COLO829 (cell line): ENCODE measurements at regions not wholly inside any gene's neighbourhood (a gene's known extent, or its start where the extent isn't known, plus 50 kb on each side); places are given as distances from the start of the nearest gene placed in this dataset.
"Not testable (repeated sequence)": the region's sequence is repeated elsewhere in the genome, so short reads cannot be mapped to it uniquely, and the experiment has no call there.

Experiments
- DNase-seq: peaks from one replicate; pipeline ENCODE4 v3.0.0; 2012; ENCODE audit warnings: low spot score

DNA sequence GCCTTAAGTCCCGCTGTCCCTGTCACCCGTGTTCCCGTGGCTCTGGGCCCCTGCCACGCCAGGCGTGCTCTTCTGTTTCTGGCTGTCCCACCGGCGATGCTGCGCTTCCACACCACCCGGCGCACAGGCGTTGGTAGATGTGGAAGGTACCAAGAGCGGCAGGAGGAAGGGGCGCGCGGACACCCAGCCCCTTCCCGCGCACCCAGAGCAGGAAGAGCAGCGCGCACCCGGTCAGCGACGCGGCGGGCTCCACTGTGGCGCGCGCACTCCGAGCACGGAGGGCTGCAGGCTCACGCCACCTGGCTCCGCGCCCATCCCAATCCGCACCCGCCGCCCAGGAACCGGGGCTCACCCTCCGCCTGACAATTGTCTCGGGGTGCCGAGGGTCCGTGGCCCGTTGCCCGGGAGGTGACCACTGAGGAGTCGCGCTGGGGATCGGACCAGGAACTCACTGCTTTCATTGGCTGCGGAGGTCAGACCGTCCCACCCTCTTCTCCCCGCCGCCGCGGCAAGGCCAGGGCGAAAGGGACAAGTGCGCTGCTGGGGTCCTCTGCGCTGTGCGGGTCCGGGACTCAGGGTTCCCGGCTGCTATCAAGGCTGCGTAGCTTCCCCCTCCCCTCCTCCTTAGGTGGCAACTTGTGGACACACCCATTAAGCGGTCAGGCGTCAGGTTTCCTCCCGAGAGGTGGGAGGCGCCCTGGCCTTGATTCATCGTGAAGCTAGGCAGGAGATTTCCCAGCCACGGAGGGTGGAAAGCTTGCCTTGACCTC lies 121.6 kb upstream of the ZNF92 start:
- DNase-seq, result peak; percentile 26

DNA sequence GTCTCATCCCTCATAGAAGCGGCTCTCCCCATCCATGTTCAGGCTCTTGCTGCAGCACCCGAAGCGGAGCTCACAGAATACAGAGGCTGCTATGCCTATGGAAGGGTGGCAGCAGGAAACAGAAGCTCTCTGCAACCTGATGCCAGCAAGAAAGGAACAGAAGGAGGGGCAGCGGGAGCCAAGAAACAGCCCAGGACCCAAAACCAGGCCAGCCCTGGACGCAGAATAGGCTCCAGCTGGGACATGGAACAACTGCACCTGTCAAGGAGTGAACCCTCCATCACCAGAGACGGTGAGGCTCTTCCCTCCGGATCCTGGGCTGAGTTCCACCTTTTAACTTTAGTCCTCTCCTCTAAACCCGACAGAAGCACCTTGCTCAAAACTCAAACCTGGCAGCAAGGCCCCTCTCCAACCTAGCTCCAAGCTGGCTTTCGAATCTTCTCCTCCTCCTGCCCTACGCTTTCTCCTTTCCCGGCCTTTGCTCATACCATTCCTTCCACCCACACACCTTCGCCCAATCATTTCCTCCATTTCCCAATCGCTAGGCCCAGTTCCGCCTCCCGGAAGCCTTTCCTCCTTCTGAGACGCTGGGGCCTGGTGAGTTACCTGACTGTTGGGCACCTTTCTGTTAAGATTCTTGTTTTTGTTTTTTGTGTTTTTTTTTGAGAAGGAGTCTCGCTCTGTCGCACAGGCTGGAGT lies 122.8 kb upstream of the ZNF92 start:
- no peak for DNase-seq

DNA sequence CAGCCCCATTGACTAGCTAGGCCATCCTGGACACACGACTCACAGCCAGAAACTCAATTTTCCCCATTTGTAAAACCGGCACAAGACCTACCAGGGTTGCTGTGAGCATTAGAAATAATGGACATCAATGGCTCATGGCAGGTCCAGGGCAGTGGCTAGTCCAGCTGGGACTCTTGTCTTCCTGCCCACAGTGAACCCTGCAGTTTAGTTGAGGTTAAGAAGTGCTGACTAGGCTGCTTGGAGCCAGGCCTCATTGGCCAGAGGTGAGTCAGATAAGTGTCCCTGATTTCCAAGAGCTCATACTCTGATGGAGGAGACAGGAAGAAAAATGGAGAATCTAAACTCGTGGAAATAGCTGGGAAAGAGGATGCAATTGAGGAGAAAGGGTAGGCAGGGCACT lies 123.4 kb upstream of the ZNF92 start:
- DNase-seq, result no peak

DNA sequence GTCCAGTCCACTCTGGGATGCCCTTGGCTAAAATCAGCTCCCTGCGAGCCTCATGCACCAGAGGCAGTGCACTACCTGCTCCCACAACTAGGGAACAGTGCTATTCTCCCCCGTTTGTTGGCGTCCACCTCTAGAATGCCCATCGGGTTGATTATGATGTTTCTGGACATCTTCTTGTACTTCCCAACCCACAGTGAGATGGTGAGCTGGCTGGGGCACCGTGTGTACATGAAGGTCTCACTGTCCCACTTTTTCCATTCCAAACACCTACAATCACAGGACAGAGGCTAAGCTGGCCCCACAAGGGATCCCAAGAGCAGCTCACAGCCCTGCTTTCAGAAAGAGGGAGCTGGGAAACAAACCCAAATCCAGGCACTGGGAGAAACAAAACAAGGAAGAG lies 126.2 kb upstream of the ZNF92 start:
- no peak for DNase-seq

DNA sequence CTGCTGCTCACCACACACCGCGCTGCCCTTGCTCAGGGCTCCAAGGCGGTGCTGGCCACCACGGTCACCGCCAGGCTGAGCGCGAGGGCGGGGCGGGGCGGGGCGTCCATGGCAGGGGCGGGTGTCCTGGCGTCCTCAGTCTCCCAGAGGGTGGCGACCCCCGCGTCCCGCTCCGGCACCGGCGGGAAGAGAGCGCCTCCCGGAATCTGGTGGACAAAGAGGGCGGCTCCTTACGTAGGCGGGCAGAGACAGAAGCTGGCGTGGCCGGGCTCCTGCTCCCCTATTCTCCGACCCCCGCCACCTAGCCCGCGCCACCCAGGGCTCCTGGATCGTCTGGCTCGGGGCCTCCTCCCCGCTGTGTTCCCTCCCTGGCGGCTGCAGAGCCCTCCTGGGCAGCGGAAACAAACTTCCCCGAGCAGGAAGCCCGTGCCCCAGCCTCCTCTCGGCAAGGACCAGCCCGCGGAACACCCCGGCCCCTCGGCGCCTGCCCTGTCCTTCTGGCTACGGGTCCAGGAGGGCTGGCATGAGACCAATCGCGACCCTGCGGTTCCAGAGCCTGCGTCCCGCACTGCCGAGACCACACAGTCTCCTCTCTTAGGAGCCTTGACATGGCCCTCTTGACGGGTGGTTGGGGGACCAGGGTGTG lies 133.8 kb upstream of the ZNF92 start:
- DNase-seq, result no peak

DNA sequence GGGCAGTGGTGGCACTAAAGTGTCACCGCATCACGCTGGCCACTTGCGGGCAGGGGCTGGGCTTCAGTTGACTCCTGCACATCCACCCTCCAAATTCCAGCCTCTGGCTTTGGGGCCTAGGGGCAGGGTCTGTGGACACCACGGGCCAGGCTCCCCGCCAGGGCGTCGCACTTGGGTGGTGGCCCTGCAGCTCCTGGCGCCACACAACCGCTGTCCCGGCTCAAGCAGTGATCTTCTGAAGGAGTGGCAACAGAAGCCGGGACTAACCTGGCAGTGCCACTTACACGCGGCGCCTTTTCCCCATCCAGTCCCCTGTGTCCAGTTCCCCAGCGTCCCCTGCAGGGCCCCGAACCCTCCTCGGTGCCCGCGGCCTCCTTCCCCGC lies 134.3 kb upstream of the ZNF92 start:
- DNase-seq, result no peak

DNA sequence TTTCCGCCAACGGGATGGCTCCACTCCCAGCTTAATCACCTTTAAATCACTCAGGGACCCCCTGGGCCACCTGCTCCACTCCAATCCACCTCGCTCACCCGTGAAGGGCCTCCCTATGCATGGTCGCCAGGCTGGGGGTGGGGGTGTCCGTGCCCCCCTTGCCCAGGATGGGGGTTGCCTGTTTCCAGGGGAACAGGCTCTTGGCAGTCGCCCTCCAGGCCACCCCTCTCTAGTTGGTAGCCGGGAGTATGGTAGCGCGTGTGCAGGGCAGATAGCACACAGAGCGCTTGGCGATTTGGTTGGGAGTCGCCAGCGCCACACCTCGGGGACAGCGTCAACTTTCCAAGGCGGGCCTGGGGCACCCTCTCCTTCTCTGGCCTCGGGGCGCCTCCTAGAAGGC lies 134.9 kb upstream of the ZNF92 start:
- no peak for DNase-seq

DNA sequence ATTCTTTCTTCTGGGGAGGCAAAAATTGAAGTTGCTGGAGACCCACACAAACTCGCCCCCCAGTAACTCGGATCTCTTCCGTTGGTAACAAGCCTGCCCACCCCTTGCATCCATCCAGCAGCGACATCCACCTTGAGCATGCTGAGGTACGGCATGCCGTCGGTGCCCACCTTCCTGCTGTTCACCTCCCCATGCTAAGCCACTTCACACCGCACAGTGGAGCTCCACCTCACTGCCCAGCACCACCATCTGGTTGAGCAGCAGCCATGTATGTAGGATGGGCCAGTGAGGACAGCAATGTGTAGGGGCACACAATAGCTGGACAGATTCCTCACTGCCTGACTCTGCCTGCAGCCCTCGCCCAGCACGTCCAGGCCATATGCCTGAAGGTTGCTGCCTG lies 138.1 kb upstream of the ZNF92 start:
- DNase-seq, result no peak

DNA sequence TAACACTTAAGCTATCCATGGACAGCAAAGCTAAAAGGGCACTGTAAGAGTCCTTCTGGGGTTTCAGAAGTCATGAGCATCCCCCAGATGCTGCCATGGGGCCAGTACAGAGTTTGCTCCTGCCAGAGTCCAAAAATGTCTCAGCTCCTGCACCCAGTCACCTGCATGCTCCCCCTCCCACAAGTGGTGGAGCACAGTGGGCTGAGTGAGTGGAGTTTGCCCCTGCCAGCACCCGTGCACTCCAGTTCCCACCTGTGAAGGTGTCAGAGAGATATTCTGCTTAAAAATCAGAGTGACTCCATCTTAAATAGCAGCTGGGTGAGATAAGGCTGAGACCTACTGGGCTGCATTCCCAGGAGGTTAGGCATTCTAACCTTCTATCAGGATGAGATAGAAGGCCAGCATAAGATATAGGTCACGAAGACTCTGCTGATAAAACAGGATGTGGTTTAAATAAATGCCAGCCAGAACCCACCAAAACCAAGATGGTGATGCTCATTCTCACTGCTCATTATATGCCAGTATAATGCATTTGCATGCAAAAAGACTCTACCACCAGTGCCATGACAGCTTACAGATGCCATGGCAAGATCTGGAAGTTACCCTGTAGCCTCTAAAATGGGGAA lies 140.1 kb upstream of the ZNF92 start:
- DNase-seq, result no peak

DNA sequence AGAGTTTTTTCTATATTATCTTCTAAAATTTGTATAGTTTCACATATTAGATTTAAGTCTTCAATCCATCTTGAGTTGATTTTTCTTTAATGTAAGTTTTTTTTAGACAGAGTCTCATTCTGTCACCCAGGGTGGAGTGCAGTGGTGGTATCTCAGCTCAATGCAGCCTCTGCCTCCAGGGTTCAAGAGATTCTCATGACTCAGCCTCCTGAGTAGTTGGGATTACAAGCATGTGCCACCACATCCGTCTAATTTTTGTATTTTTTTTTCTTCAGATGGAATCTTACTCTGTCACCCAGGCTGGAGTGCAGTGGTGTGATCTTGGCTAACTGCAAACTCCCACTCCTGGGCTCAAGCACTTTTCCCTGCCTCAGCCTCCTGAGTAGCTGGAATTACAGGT lies 143.4 kb upstream of the ZNF92 start:
- DNase-seq, result no peak

DNA sequence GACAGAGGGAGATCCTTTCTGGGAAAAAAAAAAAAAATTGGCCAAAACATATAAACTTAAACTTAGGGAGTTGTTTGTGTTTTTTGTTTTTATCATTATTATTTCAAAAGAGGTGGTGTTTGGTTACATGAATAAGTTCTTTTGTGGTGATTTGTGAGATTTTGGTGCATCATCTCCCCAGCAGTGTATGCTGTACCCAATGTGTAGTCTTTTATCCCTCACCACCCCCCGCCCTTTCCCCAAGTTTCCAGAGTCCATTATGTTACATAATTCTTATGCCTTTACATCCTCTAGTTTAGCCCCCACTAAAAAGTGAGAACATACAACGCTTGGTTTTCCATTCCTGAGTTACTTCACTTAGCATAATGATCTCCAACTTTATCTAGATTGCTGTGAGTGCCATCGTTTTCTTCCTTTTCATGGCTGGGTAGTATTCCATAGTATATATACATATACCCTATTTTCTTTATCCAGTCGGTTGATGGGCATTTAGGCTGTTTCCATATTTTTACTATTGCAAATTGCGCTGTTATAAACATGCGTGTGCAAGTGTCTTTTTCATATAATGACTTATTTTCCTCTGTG lies 148.1 kb upstream of the ZNF92 start:
- no peak for DNase-seq

DNA sequence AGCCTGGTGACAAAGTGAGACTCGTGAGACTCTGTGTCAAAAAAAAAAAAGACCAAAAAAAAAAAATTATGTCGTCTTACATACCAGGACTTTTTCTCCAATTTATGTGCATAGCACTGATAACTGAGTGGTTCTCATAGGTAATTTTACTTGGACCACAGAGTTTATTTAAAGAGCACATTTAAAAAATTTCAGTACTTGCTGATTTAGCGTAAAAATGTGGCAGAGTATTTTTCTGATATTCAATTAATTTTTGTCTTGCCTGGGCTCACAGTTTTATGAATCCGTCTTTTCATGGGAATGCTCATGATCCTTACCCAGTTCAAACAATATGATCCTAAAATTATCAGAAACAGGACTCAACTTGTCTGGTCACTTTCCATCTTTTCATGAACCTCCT lies 151.0 kb upstream of the ZNF92 start:
- no peak for DNase-seq

DNA sequence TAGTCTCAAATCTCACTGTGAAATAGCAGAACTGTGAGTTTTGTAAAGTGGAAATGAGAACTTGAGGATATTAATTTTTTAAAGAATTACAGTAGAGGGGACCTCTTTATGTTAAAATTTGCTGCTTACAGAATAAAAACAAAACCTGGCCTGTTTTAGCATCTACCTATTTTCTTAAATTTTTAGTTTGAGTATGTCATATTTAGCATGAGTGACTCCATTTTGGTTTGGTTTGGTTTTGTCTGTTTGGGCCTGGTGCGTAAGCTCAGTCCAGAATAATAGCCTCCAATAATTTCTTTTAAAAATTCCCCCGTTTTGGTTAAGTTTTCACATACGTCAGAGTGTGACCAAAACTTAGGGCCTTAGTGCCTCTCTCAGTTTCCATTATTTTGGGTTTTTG lies 152.0 kb upstream of the ZNF92 start:
- DNase-seq, result no peak

DNA sequence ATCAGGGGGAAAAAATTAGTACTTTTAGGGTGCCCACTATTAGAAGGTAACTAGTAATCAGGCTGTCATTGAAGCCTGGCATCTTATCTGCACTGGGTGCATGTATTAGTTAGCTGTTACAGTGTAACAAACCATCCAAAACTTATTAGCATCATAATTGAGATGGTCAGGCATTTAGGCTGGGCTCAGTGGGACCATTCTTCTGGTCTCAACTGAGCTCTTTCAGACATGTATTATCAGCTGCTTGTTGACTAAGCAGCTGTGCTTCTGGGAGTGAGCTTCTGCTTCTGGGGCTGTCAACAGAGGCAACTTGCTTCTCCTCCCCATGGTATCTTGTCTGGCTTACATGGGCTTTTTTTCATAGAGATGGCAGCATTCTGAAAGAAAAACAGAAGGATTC lies 154.0 kb upstream of the ZNF92 start:
- DNase-seq, result no peak

DNA sequence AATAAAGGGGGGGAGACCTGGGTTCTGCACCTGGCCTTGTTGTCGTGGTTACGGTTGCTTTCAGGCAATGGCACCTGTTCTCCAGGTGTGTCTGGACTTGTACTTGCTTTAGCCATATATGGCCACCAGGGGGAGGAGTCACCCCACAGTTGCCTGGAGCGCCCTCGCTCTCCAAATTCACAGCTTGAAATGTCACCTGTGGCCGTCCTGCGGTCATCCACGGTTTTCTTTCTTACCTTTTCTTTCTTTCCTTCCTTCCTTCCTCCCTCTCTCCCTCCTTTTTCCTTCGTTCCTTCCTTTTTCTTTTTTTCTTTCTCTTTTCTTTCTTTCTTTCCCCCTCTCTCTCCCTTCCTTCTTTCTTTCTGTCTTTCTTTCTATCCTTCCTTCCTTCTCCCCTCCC lies 157.2 kb upstream of the ZNF92 start:
- DNase-seq, result no peak

DNA sequence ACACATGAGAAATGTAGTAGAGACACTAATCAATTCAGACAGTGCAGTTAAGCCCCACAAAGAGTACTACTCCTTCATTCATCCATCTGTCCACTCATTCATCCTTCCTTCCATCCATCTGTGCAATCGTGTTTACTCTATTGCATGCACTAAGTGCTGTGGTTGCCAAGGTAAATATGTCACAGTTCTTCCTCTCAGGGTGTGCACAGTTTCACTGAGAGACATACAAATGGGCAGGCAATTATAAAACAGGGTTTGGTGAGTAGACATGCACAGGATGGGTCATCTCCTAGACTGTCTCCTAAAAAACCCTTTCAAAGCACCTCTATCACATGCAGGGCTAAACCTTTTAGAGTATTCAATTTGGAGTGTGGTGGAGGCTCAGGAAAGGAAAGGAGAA lies 160.4 kb upstream of the ZNF92 start:
- DNase-seq, result not testable (repeated sequence)

DNA sequence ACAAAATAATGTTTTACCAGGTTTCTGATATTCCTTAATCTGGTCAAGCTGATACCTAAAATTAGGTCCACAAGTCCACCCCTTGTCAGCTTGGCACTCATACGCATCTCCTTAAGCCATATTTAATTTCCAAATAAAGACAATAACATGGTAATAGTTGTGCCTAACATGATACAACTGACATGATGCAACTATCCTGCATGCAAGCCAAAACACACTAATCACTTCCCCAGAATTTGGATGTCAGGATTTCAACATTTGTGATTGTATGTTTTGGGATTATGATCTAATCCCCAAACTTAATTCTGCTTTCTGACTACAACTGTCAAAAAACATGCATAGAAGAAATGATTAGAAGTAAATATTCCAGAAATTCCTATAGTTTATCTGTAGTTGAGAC lies 174.4 kb upstream of the ZNF92 start:
- not testable (repeated sequence) for DNase-seq

DNA sequence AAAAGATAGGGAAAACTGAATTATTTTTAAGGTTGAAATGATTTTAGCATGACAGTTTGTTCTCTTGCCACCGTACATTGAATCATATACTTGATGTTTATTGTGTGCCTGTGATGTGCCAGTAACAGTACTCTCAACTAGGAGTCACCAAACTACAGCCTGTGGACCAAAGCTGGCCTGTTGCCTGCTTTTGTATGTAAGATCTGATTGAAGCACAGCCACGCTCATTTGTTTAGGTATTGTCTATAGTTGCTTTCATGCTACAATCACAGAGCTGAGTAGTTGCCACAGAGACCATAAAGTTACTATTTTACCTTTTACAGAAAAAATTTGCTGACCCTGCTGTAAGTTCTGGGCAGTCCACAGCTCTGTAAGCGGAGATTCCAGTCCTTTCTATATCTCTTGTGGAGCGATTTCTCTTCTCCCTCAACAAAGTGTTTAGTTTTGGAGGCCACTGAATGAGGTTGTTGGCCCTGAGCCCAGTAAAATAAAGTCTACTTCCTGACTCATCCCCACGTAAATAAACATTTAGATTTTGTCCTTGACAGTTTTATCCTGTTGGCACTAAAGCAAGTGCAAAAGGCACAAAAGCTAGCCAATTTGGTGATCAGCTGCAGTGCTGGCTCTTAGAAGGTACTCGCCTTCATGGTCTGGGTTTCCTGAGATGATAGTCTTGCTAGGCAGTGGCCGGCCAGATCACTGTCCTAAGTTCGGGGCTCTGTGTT lies 180.2 kb upstream of the ZNF92 start:
- not testable (repeated sequence) for DNase-seq

DNA sequence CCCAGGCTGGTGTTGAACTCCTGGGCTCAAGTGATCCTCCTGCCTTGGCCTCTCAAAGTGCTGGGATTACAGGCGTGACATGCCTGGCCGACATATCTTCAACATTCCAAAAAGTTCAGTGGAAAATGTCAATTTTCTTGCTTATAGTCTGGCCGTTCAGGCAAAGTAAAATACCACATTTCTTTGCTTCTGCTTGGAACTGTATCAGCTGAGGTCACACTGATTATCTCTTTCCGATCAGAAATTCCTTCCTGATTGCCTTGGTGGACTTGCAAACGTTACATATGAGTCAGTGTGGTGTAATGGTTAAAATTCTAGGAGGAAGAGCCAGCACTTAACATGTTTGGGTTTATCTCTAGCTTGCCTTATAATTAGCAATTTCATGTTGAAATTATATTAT lies 170.6 kb upstream of the ERV3-1 start:
- DNase-seq, result not testable (repeated sequence)

DNA sequence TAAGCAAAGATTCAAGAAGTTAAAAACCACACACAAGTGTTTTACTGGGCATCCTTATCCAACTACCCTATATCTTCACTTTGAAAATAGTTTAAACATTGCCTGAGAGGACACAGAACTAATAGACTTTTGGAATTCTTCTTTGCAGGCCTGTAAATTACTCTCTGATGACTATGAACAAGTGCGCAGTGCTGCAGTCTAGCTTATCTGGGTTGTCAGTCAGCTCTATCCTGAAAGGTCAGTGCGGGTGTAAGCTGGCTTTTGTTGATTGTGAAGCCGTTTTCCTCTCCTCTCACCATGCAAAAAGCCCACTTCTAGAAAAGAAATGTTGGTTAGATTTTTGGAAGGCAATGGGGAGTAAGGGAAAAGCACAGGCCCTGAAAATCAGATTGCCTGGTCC lies 143.6 kb upstream of the ERV3-1 start:
- DNase-seq, result not testable (repeated sequence)

DNA sequence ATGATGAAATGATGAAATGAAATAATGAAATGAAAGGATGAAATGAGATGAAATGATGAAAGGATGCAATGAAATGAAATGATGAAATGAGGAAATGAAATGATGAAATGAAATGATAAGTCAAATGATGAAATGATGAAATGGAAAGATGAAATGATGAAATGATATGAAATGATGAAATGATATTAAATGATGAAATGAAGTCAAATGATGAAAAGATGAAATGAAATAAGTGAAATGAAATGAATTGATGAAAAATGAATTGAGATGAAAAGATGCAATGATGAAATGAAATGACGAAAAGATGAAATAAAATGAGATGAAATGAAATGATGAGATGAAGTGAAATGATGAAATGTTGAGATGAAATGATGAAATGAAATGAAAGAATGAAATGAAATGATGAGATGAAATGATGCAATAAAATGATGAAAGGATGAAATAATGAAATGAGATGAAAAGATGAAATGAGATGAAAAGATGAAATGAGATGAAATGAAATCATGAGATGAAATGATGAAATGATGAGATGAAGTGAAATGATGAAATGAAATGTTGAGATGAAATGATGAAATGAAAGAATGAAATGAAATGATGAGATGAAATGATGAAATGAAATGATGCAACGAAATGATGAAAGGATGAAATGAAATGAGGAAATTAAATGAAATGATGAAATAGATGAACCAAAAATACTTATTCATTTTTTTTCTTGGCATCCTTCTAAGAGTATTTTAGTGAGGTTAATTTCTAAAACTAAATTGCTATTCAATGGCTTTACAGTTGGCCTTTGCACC lies 139.8 kb upstream of the ERV3-1 start:
- not testable (repeated sequence) for DNase-seq
